ENCODE measurements at regions not wholly inside any gene's neighbourhood (a gene's known extent, or its start where the extent isn't known, plus 50 kb on each side); places are given as distances from the start of the nearest gene placed in this dataset.
"Not testable (repeated sequence)": the region's sequence is repeated elsewhere in the genome, so short reads cannot be mapped to it uniquely, and the experiment has no call there.

GRCh38 chrX:6990552-6991193, 156.8 kb upstream of the STS start:
- no peak for DNase-seq (ENCODE audit: low read depth)

DNA sequence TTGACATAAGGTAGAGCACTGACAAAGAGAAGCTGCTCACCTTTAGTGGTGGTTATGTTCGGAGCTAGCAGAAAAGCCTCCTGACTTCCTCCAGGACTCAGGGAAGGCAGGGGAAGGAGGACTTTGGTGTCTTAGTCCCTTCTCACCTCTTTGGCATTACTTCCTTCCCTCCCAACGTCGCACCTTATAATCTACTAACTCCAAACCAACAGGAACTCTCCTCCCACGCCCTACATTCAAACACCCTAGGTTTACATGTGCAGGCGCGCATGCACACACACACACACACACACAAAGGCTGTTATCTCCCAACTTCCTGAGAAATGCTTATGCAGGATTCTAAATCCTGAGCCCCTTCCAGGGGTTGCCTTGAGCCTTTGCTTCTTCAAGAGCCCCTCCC, 157.7 kb upstream of the STS start:
- no peak for DNase-seq (ENCODE audit: low read depth)

DNA sequence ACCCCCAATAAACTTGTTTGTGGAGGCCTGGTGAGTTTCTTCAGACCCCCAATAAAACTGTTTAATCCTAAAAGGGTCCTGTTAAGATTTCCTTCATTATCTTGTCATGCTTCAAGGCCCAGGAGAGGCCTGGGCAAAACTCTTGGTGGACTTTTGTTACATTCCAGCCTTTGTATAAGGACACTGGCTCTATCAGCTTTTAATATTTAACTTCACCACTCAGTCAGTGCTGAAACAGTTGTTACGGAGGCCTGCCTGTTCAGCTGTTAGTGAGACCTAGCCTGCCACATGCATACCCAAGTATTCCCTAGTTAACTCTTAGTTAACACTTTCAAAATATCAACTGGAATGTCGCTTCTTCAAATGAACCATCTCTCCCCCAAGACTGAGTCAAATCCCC, 158.8 kb upstream of the STS start:
- DNase-seq (ENCODE audit: low read depth), result not testable (repeated sequence)

- DNase-seq (ENCODE audit: low read depth), result no peak
Observed at GRCh38 chrX:6986915-6987314, 160.6 kb upstream of the STS start.

GRCh38 chrX:6985537-6985936, 162.0 kb upstream of the STS start:
- DNase-seq (ENCODE audit: low read depth), result no peak

- no peak for DNase-seq (ENCODE audit: low read depth)
Observed at GRCh38 chrX:6983207-6983955, 164.1 kb upstream of the STS start.

DNA sequence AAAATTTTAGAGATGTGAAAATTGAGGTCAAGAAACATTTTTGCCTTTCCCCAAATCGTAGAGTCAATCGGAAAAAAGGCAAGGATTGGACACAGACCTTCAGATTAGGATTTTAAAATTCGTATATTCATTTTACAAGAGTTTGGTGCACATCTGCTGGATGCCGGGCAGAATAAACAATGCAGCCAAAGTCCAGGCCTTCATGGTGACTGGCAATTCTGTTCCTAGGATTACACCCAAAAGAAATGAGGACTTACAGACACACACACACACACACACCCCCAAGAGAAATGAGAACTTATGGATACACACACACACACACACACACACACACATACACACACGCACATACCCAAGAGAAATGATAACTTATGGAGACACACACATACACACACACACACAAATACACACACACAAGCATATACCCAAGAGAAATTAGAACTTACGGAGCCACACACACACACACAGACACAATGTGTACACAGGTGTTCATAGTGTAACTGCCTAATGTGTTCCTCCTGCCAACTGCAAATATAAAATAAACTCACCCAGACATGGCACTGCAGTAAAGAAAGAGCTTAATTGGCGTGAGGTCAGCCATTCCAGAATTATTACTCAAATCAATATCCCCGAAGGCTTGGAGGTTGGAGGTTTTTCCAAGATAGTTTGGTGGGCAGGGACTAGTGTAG, 165.7 kb upstream of the STS start:
- no peak for DNase-seq (ENCODE audit: low read depth)

GRCh38 chrX:6980981-6981380, 166.5 kb upstream of the STS start:
- no peak for DNase-seq (ENCODE audit: low read depth)

DNA sequence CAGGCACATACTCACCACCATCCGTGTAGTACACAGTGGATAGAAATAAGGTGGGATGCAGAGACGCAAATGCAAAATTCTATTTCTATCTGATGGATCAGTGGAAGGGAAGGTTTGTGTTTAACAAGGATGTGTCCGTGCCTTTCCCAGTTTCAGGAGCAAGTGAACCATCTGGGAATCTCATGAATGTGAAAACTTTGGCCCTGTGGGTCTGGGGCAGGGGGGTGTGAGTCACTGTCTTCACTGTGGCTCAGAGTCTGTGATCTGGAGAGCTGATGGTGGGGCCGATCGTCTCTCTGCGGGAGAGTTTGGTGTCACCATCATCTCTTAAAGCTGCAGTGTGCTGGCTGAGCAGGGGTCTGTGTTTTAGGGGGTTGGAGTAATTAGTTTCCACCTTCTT, 179.3 kb upstream of the STS start:
- DNase-seq (ENCODE audit: low read depth), result no peak

DNA sequence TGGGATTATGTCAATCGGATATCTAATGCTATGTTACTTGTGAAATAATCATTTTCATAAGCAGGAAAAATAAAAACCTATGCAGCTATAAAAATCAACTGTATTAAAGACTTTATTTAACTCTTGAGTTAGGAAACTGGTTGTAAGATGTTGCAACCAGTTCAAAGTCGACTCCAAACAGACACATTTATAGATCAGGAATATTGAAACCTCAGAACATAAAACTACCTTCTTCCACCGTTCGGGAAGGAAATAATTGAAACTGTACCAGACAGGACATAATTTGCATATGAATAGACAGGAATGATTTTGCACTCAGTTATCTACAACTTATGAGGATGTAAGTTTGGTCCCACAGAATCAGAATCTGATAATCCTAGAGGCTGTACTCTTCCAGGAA, 181.8 kb upstream of the STS start:
- DNase-seq (ENCODE audit: low read depth), result no peak

GRCh38 chrX:6962006-6962355, 185.5 kb upstream of the STS start:
- no peak for DNase-seq (ENCODE audit: low read depth)

DNA sequence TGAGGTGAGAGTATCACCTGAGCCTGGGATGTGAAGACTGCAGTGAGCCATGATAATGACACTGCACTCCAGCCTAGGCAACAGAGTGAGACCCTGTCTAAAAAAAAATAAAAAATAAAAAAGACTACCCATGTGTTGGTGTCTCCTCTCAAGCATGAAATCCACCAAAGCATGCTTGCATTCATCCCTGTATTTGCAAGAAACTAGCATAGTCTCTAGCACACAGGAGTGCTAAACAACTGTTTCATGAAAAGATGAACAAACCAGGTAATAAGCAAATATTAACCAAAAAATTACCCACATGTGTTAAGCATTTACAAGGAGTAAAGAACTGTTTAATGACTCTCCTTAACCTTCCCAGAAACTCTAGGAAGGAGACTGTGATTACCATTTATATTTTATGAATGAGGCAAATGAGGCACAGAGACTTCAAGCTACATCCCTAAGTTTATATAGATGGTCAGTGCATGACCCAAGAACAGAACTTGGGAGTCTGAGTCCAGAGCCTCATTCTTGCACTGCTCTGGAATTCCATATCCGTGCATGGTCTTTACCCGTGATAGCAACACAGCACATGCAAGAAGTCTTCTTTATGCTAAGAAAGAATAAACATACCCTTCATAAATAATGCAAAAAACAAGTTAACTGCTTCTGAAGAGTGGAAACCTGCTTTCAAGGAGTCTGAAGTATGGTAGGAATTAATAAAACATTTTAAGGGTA, 186.1 kb upstream of the STS start:
- DNase-seq (ENCODE audit: low read depth), result no peak

GRCh38 chrX:6959006-6959405, 188.5 kb upstream of the STS start:
- DNase-seq (ENCODE audit: low read depth), result no peak

GRCh38 chrX:6954836-6955235, 192.7 kb upstream of the STS start:
- DNase-seq (ENCODE audit: low read depth), result no peak

DNA sequence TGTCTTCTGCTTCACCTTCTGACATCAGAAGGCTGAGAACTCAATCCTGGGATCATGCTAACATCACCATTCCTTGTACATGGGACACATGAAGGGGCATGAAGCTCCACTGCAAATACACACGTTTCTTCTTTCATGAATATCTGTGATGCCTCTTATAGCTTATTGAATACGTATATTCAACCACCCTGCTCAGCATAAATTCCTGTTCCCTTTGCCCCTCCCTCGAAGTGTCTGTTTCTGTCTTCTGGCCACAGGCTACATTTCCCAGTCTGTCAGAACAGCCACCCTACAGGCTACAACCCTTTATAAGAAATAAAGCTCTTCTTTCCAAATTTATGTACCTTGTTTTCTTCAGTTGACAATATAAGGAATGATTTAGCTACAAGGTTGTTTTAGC, 201.3 kb upstream of the STS start:
- no peak for DNase-seq (ENCODE audit: low read depth)

- no peak for DNase-seq (ENCODE audit: low read depth)
Observed at GRCh38 chrX:6941041-6941440, 206.5 kb upstream of the STS start.

GRCh38 chrX:6932942-6933341, 214.6 kb upstream of the STS start:
- not testable (repeated sequence) for DNase-seq (ENCODE audit: low read depth)

DNA sequence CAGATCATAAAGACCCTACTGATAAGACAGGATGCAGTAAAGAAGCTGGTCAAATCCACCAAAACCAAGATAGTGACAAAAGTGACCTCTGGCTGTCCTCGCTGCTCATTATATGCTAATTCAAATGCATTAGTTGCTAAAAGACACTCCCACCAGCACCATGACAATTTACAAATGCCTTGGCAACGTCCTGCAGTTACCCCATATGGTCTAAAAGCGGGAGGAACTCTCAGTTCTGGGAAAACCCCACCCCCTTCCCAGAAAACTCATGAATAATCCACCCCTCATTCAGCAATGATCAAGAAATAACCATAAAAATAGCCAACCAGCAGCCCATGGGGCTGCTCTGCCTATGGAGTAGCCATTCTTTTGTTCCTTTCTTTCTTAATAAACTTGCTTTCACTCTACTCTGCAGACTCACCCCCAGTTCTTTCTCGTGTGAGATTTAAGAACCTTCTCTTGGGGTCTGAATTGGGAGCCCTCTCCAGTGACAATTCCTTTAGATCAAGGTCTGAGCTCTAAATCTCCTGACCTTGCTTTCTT, 217.1 kb upstream of the STS start:
- no peak for DNase-seq (ENCODE audit: low read depth)

DNA sequence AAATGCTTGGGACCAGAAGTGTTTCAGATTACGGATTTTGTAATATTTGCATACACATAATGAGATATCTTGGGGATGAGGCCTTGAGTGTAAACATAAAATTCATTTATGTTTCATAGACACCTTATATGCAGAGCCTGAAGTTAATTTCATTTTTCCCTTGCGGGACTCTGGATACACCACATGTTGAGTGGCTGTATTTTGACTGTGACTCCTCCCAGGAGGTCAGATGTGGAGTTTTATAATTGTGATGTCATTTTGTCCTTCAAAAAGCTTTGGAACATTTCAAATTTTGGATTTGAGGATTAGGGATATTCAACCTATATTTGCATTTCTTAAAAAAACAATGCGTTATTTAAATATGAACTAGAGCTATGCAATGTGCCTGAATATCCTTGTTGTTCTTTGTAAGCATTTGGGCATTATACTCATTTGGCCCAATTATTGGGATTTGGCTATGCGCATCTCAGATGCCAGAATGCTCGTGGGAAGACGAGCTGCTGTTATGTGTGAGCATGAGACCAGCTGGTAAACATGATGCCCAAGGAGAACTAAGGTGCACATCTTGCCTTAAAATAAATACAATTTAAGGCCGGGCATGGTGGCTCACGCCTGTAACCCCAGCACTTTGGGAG, 223.0 kb upstream of the STS start:
- no peak for DNase-seq (ENCODE audit: low read depth)

DNA sequence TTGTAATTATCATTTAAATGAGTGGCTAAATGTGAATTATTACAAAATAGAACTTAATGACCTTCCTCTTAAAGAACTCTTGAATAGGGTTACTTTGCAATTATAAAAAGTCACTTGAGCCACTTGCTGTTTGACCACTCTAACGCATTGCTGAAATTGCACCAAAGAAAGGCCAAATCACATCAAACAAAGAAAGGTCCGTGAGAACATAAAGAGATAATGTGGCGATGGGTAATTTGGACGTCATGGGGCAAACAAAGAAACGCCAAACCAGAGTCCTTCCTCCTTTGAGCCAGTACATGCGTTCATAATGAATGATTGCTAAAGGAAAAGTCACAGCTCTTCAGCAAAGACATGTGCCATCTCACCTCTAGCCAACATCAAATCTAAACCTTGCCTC, 229.8 kb upstream of the STS start:
- no peak for DNase-seq (ENCODE audit: low read depth)

DNA sequence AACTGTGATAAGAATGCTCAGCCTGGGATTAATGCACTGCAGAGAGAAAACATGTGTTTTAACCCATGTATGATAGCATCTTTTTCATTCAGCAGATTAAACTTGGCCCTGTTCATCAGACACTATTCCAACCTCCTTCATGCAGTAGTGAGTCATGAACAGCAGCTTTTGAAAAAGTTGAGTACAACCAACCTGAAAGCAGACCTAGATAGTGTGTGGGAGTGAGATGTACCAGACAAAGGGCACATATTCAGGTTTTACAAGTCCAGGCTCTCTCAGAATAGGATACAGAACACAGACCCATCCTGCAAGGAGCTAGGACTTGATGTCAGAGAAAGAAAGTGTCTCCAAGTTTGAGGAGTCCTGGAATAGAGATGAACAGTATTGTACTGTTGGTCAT, 237.3 kb upstream of the STS start:
- DNase-seq (ENCODE audit: low read depth), result no peak

- DNase-seq (ENCODE audit: low read depth), result no peak
Observed at GRCh38 chrX:6909396-6909795, 238.1 kb upstream of the STS start.

Measured in CMK (cell line).